GM12875 (cell line): ENCODE measurements at regions not wholly inside any gene's neighbourhood (a gene's known extent, or its start where the extent isn't known, plus 50 kb on each side); places are given as distances from the start of the nearest gene placed in this dataset.
"Not testable (repeated sequence)": the region's sequence is repeated elsewhere in the genome, so short reads cannot be mapped to it uniquely, and the experiment has no call there.

Experiments used
- H3K4me3 ChIP-seq: one replicate; pipeline ENCODE4 v1.5.1; 2011; ENCODE audit warnings: low read depth, low read length, control low read depth
- TF ChIP-seq, protein P1 (sequence below): IDR thresholded peaks from 2 replicates; pipeline ENCODE4 v1.5.1; 2011; ENCODE audit warnings: low read depth, mild to moderate bottlenecking, control low read depth, inconsistent platforms, low read length, moderate library complexity, borderline replicate concordance; ENCODE audit not compliant: insufficient read depth

DNA sequence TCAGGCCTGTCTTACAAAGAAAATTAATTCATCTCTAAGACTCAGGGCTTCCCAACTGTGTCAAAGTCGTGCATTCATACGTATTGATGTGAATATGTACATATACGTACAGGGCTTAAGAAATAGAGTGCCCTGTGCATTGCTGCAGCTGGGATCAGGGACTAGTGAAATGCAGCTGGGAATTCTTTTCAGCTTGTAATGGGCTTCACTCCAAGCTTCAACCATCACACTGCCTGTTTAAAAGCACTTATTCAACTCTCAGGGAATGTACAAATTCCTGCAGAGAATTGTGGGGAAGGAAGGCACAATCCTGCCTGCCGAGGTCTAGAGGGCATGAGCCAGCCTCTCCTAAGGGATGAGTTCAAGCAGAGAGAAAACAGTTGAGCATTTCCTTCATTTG, 59.6 kb upstream of the MAN2A1 start:
- H3K4me3 ChIP-seq, result no peak overlapping the region
- TF ChIP-seq, protein P1, sequence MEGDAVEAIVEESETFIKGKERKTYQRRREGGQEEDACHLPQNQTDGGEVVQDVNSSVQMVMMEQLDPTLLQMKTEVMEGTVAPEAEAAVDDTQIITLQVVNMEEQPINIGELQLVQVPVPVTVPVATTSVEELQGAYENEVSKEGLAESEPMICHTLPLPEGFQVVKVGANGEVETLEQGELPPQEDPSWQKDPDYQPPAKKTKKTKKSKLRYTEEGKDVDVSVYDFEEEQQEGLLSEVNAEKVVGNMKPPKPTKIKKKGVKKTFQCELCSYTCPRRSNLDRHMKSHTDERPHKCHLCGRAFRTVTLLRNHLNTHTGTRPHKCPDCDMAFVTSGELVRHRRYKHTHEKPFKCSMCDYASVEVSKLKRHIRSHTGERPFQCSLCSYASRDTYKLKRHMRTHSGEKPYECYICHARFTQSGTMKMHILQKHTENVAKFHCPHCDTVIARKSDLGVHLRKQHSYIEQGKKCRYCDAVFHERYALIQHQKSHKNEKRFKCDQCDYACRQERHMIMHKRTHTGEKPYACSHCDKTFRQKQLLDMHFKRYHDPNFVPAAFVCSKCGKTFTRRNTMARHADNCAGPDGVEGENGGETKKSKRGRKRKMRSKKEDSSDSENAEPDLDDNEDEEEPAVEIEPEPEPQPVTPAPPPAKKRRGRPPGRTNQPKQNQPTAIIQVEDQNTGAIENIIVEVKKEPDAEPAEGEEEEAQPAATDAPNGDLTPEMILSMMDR, result no peak

DNA sequence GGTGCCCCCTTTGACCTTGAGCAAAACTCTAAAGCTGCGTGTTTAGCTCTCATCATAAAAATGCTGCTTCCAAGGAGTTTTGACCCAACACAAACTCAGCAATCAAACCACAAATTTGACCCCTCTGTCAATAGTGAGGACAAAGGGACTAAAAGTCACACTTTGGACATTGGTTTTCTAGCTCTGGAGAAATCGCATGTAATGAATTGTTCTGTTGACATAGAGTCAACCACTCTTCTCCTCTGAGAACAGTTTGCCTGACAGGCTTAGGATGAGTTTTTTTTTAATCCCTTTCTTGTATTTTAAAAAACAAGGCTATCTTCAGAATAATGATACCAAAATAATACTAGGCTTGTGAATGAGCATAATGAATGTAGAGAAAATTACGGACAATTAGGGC, 61.1 kb upstream of the MAN2A1 start:
- TF ChIP-seq, protein P1, result no peak
- H3K4me3 ChIP-seq, result no peak overlapping the region

DNA sequence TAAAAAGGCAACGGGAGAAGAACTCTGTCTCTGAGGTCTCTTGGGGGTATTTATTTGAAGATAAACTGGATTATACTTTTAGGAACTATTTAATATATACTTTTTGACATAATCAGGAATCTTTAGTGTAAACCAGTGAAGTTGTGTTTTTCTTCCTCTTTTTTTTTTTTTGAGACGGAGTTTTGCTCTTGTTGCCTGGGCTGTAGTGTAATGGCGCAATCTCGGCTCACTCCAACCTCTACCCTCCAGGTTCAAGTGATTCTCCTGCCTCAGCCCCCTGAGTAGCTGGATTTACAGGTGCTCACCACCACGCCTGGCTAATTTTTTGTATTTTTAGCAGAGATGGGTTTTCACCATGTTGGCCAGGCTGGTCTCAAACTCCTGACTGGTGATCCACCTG, 68.5 kb upstream of the MAN2A1 start:
- not testable (repeated sequence) for H3K4me3 ChIP-seq

GRCh38 chr5:109620651-109621050, 69.1 kb upstream of the MAN2A1 start:
- no peak overlapping the region for H3K4me3 ChIP-seq
- TF ChIP-seq, protein P1, result no peak

GRCh38 chr5:109619606-109620005, 70.1 kb upstream of the MAN2A1 start:
- no peak overlapping the region for H3K4me3 ChIP-seq
- TF ChIP-seq, protein P1, result no peak

DNA sequence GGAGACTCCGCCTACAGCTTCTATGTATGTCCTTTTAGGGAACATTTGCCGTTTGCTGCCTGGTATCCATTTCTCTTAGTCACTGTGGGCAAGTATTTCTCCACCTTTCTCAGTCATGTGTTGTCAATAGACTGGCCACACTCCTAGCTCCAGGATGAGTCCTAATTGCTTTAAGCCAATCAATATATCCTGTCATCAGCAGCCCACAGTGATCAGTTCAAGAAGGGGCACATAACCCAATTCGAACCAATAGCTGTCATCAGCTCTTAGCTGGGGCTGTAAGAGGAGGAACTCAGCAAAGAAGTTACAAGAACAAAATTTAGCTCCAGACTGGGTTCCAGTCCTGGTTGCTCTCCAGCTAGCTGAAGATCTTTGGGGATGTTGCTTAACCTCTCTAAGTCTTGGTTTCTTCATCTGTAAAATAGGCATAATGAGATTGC, 70.7 kb upstream of the MAN2A1 start:
- TF ChIP-seq, protein P1, result no peak

DNA sequence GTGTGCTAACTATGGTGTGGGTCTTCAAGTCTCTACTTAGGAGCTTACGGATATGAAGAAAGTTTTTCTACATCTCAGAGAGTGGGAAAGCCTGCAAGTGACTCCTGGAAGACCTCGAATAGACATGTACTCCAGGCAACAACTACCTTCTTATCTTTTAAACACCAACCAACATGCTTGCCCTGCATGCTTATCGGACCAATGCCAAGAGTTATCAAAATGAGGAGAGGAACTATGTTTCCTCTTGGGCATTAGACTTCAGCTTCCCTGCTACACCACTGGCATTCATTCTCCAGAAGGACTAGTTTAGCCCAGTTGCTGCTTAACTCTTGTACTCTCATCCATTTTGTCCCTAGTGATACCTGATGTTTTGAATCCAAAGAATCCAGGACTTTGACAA, 74.7 kb upstream of the MAN2A1 start:
- TF ChIP-seq, protein P1, result no peak
- no peak overlapping the region for H3K4me3 ChIP-seq

More for the DNA sequence above, 70.7 kb upstream of the MAN2A1 start:
- H3K4me3 ChIP-seq, result no peak overlapping the region

- TF ChIP-seq, protein P1, result no peak
- H3K4me3 ChIP-seq, result no peak overlapping the region
Observed at GRCh38 chr5:109614301-109614700, 75.4 kb upstream of the MAN2A1 start.
